ENCODE measurements at regions not wholly inside any gene's neighbourhood (a gene's known extent, or its start where the extent isn't known, plus 50 kb on each side); places are given as distances from the start of the nearest gene placed in this dataset.

DNA sequence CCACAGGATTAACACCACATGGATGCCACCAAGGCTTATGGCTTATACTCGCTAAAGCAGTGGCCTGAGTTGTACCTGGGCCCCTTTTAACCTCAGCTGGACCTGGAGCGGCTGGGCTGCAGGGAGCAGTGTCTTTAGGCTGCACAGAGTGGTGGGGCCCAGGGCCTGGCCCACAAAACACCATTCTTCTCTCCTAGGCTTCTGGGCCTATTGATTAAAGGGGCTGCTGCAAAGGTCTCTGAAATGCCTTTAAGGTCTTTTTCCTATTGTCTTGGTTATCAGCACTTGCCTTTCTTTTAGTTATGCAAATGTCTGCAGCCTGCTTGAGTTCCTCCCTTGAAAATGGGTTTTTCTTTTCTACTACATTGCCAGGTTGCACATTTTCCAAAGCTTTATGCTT, 973.9 kb upstream of the PRR20A start:
- TF ChIP-seq, protein P1, sequence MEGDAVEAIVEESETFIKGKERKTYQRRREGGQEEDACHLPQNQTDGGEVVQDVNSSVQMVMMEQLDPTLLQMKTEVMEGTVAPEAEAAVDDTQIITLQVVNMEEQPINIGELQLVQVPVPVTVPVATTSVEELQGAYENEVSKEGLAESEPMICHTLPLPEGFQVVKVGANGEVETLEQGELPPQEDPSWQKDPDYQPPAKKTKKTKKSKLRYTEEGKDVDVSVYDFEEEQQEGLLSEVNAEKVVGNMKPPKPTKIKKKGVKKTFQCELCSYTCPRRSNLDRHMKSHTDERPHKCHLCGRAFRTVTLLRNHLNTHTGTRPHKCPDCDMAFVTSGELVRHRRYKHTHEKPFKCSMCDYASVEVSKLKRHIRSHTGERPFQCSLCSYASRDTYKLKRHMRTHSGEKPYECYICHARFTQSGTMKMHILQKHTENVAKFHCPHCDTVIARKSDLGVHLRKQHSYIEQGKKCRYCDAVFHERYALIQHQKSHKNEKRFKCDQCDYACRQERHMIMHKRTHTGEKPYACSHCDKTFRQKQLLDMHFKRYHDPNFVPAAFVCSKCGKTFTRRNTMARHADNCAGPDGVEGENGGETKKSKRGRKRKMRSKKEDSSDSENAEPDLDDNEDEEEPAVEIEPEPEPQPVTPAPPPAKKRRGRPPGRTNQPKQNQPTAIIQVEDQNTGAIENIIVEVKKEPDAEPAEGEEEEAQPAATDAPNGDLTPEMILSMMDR (conservative IDR thresholded peaks at IDR 0.05 in 1 of 2, IDR thresholded peaks at IDR 0.05 in 1 of 2; ENCODE audit: low read depth in 1 of 2, low read length in 2 of 2), result no peak
- no peak for TF ChIP-seq EZH2 (IDR thresholded peaks at IDR 0.05; ENCODE audit: low read length, missing control alignments)
